Stromal cell of bone marrow (primary cell): ENCODE measurements at regions not wholly inside any gene's neighbourhood (a gene's known extent, or its start where the extent isn't known, plus 50 kb on each side); places are given as distances from the start of the nearest gene placed in this dataset.
A peak's percentile ranks its signal among the peaks of the same experiment; 100 is the strongest.
"Not testable (repeated sequence)": the region's sequence is repeated elsewhere in the genome, so short reads cannot be mapped to it uniquely, and the experiment has no call there.

ENCODE experiments used
- DNase-seq: peaks from one replicate; pipeline ENCODE4 v3.0.0-alpha.2; 2012; ENCODE audit warnings: low read depth

DNA sequence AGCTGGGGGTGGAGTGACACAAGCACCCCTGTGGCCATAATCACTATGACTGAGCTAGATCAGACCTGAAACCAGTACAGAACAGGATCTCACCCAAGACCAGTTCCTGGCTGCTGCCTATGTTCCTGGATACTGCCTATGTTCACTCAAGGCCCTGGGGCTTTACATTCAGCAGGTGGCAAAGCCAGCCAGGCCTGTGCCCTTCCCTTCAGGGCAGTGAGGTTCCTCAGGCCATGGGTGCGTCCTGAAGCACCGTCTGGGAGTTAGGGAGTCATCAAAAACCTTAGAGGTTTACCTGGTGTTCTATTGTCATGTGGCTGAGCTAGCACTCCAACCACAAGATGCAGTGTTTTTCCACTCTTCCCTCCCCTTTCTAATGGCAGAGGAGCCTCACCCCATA is 419.8 kb downstream of the TMEM232 start:
- no peak for DNase-seq

DNA sequence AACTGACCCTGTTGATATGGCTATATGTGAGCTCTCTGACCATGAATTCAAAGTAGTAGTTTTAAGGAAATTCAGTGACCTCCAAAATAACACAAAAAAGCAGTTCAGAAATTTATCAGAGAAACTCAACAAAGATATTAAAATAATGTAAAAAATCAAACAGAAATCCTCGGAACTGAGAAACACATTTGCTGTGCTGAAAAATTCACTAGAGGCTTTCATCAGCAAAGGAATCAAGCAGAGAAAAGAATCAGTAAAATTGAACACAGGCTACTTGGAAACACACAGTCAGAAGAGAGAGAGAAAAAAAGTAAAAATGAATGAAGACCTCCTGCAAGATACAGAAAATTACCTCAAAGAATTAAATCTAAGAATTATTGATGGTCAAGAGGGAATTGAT is 417.2 kb downstream of the TMEM232 start:
- no peak for DNase-seq

DNA sequence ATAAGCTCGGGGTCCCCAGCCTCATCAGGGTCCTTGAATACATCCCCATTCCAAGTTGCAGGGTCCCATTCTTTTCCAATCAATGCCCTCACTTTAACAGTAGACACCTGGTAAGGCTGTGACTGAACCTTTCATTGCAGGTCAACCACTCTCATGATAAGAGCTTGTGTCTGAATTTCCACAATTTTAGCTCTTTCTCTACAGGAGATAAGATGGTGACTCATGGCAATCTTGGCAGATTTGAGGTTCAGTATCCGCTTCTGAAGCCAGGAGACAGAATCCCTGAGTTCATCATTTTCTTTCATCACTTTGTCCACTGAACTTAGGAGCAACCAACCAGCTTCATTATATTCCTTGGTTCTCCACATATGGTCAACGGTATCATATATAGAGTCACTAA is 409.9 kb downstream of the TMEM232 start:
- not testable (repeated sequence) for DNase-seq

DNA sequence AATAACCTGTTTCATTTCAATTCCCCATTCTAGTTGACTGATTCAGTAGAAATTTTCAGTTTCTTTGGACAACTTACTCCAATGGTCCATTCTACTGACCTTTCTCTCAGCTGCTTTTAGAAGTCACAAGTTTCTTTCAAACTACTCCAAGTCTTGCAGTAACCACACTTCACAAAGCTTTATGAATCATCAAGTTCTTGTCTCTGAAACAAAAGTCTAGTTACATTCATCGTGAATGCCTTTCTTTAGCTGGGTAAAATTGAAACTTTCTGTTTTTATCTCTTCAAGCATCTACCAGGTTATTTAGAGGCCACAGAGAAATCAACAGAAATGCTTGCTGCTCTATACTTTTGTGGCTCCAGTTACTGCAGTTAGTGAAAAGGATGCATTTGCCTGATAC is 405.4 kb downstream of the TMEM232 start:
- peak; percentile 61 for DNase-seq

DNA sequence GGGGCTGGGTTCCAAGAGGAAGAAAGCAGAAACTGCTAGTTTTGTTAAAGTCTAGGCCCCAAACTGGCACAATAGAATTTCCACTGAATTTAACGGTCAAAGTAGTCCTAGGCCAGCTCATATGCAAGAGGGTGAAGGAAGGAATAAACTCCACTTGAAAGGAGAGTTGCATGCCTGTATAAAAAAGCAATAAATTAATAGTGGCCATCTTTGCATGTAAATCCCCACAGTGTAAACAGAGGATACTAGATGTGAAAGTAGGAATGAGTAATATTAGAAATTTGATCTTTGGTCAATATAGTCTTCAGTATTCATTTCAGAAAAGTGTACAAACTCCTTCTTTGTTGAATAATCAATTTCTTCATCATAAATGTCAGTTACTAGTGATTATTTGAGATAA is 403.1 kb downstream of the TMEM232 start:
- no peak for DNase-seq

DNA sequence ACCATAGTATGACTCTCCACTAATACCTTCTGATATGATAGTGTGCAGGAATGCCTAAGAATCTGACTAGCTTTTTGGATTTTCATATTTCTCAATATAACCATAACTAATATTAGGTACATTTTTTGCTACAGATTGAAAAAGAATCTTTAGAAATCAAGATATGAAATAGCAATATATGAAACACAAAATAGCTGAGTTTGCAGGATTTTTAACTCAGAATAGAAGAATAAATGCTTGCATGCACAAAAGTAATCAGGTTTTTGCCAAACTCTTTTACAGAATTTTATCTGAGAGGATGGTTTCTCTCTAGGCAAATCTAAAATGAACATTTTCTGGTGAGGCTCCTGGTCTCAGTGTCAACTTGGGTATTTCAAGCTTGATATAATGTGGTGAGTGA is 402.6 kb downstream of the TMEM232 start:
- no peak for DNase-seq

- DNase-seq: no peak
Observed at GRCh38 chr5:110324876-110325275, 401.6 kb downstream of the TMEM232 start.

DNA sequence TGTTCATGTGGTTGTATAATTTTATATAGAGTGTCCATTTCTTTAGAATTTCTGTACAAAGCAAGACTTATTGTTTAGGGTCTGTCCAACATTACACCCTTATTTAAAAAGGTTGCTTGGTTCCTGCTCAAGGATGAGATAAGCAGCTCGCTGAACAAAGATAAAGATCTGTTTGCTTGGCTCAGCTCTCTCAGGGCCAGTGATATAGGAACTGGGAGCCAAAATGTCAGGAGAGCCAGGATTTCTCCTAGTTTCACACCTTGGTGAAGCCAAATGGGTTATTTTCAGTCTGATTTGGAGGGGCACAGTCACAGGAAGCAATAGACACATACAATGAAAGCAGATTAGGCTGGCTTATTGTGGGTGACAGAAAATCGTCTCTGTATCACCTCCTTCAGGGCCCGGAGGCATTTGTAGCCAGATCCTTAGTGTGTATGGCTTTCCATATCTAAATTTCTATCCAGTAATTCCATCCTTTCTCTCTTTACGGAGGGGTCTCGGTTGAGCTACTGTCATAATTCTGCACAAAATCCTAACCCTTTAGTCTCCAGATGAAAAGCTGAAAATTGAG is 396.4 kb downstream of the TMEM232 start:
- no peak for DNase-seq

DNA sequence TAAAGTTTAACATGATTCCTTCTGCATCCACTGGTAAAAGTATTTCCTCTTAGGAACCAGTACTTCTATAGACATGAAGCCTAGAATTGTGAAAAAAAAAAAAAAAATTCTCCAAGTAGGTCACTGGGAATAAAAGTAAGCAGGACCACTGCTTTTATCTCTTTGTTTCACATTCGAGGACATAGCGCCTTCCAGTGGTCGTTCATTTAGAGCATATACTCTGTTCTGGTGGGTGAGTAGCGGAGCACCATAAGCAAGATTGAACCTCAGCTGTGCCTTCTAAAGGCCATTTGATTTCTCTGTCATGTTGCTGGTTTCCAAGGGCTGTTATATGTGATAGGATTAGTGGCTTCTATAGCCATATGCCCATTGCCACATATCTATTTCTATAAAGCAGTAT is 393.1 kb downstream of the TMEM232 start:
- DNase-seq: no peak

DNA sequence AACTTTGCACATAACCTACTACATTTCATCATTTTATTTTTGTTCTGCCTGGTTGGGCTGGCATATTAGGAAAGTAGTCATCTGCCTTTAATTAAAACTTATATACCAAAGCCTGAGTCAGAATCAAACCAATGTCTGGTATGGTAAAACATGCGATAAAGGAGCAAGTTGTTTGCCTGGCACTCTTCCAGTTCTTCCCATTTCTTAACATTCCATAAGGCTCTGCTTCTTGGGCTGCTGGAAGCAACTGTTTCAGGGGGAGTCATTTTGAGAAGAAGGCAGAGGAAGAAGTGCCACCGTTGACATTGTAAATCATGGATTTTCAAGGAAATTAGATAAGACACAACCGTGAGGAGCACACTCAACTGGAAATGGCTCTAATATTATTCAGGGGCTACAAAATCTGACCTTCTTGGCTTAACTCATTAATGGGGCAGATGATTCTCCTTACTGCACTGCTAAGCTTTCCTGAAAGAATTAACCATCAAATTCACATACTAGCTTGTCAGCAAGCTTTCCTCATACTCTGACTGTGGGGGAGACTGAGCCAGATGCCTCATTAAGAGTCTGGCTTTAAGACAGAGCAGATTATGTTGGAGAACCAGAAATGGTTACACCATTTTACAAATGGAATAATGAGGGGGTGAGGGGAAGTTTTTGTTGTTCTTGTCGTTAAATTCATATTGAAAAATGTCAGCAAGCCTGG is 391.0 kb downstream of the TMEM232 start:
- DNase-seq: peak; percentile 75

DNA sequence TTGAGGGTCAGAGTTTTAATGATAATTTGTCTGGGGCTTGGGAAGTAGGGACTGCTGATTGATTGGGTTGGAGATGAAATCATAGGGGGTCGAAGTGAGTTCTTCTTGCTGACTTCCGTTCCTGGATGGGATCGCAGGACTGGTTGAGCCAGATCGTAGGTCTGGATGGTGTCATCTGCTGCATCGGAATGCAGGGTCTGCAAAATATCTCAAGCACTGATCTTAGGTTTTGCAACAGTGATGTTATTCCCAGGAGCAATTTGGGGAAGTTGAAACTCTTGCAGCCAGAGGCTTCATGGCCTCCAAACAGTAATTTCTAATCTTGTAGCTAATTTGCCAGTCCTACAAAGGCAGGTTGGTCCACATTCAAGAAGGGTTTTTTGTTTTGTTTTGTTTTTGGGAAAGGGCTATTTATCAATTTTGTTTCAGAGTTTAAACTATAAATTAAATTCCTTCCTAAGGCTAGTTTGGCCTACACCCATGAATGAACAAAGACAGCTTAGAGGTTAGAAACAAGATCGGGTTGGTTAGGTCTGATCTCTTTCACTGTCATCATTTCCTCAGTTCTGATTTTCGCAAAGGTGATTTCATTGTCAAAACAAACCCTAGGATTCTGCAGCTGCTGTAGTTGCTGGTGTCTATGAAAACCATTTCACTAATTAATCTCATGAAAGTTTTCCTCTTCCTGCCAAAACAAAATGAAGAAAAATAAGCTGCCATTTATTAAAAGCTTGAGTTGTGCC is 388.0 kb downstream of the TMEM232 start:
- DNase-seq: no peak

DNA sequence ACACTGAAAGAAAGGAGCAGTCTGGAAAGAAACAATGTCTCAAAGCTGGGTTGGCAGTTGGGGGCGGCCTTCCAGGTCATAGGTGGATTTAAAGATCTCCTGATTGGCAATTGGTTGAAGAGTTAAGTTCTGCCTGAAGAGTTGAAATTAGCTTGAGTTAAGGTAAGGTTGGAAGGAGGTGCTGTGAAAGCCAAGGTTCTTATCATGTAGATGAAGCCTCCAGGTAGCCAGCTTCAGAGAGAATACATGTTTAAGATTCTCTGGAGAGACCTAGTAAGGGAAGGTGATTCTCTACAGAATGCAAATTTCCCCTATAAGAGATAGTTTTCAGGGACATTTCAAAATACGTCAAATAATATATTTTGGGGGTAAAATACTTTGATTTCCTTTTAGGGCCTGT is 387.1 kb downstream of the TMEM232 start:
- DNase-seq: no peak

- no peak for DNase-seq
Observed at GRCh38 chr5:110341836-110342235, 384.6 kb downstream of the TMEM232 start.

GRCh38 chr5:110342683-110343082 is 383.8 kb downstream of the TMEM232 start:
- no peak for DNase-seq

DNA sequence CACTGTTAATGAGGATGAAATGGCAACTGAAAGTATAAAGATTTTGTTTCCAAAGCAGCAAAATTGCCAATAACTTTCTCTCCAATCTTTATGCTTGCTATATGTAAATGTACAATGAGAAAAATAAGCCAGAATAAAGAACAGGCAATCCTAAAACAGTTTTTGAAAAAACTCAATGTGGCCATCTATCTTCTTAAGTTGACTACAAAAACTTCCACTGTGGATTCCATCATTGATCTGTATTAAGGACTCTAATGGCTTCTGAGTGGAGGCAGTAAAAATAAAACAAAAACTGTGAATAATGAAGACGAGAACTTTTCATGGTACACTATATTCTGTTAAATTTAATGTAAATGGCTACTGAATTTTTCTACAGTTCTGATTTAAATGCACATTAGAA is 382.9 kb downstream of the TMEM232 start:
- no peak for DNase-seq

DNA sequence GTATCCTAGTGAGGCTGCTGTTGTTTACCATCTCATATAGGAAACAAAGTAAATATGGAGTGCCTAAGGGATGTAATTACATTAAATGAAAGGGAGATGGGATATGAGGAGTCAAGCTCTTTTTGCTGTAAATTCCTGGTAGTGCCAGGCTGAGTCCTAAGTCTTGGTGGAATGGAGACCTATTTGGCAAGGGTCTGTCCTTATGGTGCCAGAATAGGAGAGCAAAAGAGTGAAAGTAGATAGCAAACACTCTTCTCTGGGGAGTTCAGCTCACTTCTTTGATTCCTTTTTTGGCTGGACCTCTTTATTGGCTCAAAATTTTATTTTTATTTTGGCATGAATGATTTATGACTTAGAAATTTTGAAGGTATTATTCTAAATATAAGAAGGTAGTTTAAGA is 380.8 kb downstream of the TMEM232 start:
- no peak for DNase-seq

GRCh38 chr5:110346893-110347358 is 379.5 kb downstream of the TMEM232 start:
- DNase-seq: no peak

GRCh38 chr5:110347781-110348180 is 378.7 kb downstream of the TMEM232 start:
- DNase-seq: no peak

- no peak for DNase-seq
Observed at GRCh38 chr5:110351430-110351829, 375.0 kb downstream of the TMEM232 start.

DNA sequence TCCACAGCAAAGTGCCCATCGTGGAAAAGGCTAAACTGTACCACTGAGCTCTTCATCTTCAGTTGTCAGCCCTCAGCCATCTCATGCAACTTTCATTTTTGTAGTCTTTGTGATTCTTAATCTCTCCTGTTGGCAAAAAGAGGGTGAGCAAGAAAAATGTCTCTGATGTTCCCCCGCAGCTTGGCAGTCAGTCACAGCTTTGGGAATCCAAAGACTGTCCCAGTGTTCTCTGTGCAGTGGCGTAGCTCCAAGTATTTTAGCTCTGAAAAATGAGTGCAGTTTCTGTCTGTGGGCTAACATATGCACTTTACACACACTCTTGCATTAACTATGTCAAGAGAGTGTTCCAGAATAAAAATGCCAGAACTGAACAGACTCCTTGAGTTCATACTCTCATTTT is 372.2 kb downstream of the TMEM232 start:
- no peak for DNase-seq

DNA sequence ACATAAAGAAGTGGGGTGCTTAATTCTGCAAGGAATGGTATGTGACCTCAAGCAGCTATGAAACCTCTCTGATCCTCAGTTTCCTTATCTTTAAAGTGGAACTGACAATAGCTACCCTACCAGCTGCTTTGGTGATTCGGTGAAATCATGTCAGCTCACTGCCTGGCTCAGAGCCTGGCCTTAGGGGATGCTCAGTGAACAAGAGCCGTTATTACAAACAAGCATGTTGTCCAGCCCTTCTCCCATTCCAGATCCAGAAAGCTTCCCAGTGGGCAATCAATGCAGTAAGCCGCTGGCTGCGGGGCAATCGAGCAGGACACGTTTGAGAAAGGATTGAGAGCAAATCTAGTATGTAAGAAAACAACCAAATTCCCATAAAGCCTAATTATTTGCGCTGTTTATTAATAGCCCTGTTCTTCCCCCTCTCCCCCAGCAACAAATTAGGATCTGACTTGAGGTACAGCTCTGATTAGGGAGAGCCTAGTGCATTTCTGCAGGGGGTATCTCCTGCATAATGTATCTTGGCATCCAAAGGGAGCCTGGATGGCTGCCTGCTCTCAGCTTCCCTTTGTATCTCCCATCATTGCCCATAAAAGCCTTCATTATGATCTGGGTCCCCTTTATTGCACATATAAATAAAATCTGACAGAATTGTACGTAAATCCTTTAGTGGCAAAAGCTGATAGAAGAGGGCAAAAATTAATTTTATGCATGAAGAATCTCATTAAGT is 371.4 kb downstream of the TMEM232 start:
- DNase-seq: no peak

- no peak for DNase-seq
Observed at GRCh38 chr5:110356677-110357076, 369.8 kb downstream of the TMEM232 start.

GRCh38 chr5:110359221-110359620 is 367.2 kb downstream of the TMEM232 start:
- DNase-seq: no peak
